ENCODE measurements at regions not wholly inside any gene's neighbourhood (a gene's known extent, or its start where the extent isn't known, plus 50 kb on each side); places are given as distances from the start of the nearest gene placed in this dataset.

GRCh38 chr3:124656531-124656930 lies 73.7 kb upstream of the UMPS start:
- TF ChIP-seq ZNF274 (IDR thresholded peaks at IDR 0.05; ENCODE audit: low read depth, low read length) (no peak), YY1 (IDR thresholded peaks at IDR 0.05; ENCODE audit: insufficient read depth, insufficient read length) (no peak), SUZ12 (IDR thresholded peaks at IDR 0.05; ENCODE audit: extremely low read depth, insufficient read depth, insufficient read length) (no peak)
